A673 (cell line): ENCODE measurements at regions not wholly inside any gene's neighbourhood (a gene's known extent, or its start where the extent isn't known, plus 50 kb on each side); places are given as distances from the start of the nearest gene placed in this dataset.

Source experiments
- BruUV-seq: library from RNA; stranded (reverse); fragments of 400-500 nt; replicated peaks from 2 replicates; lab custom pipeline; 2021; lab: Mats Ljungman, UMichigan
- CTCF ChIA-PET: fragments of 300-600 bp; sonication (Branson Sonifier 250); formaldehyde crosslinking; loops from one replicate; lab custom pipeline; 2022; ENCODE audit warnings: antibody characterized with exemption; lab: Charles Lee
- POLR2A ChIA-PET: fragments of 300-600 bp; sonication (Branson Sonifier 250); formaldehyde crosslinking; loops from one replicate; lab custom pipeline; 2022; ENCODE audit warnings: antibody characterized with exemption; ENCODE audit not compliant: low non-redundant PET; lab: Charles Lee
- DNase-seq: peaks from one replicate; pipeline ENCODE4 v3.0.0-alpha.2; 2015; ENCODE audit warnings: low spot score
- H3K27ac ChIP-seq: fragments of 200-600 bp; sonication (generic); 2 replicates; pipeline ENCODE4 v1.5.1; 2016; ENCODE audit warnings: mixed run types, low read depth, mild to moderate bottlenecking, mixed read lengths, antibody characterized with exemption, low read length; ENCODE audit not compliant: poor library complexity, severe bottlenecking
- H3K27me3 ChIP-seq: fragments of 200-600 bp; sonication (generic); replicated peaks from 2 replicates; pipeline ENCODE4 v1.6.1; 2017; ENCODE audit warnings: mixed run types, low read depth, mild to moderate bottlenecking, mixed read lengths, antibody characterized with exemption, low read length; ENCODE audit not compliant: insufficient read depth, poor library complexity
- H3K36me3 ChIP-seq: fragments of 200-600 bp; sonication (generic); 2 replicates; pipeline ENCODE4 v1.6.1; 2016; ENCODE audit warnings: mixed run types, mild to moderate bottlenecking, mixed read lengths, antibody characterized with exemption, low read length; ENCODE audit not compliant: insufficient read depth, poor library complexity, severe bottlenecking
- H3K4me1 ChIP-seq: fragments of 200-600 bp; sonication (generic); 2 replicates; pipeline ENCODE4 v1.6.1; 2017; ENCODE audit warnings: mixed run types, mild to moderate bottlenecking, mixed read lengths, antibody characterized with exemption, low read length; ENCODE audit not compliant: insufficient read depth, poor library complexity, severe bottlenecking
- H3K4me3 ChIP-seq: fragments of 200-600 bp; sonication (generic); 2 replicates; pipeline ENCODE4 v1.5.1; 2016; ENCODE audit warnings: low read depth, mixed run types, mild to moderate bottlenecking, mixed read lengths, low read length; ENCODE audit not compliant: poor library complexity, severe bottlenecking
- H3K9me3 ChIP-seq: fragments of 200-600 bp; sonication (generic); 2 replicates; pipeline ENCODE4 v1.6.1; 2016; ENCODE audit warnings: mixed run types, low read depth, mild to moderate bottlenecking, mixed read lengths, antibody characterized with exemption, low read length; ENCODE audit not compliant: poor library complexity, severe bottlenecking
- EZH2 ChIP-seq: fragments of 200-600 bp; sonication (generic); IDR thresholded peaks from 2 replicates; pipeline ENCODE4 v1.6.1; 2017; ENCODE audit warnings: borderline replicate concordance, low read depth, mild to moderate bottlenecking, mixed read lengths, antibody characterized with exemption, low read length; ENCODE audit not compliant: poor library complexity, severe bottlenecking
- intact Hi-C: fragments of 100-400 bp; cut with micrococcal nuclease; formaldehyde crosslinking; loops from one replicate; pipeline ENCODE4 v1.10.0; 2022; ENCODE audit not compliant: unreplicated experiment
- TF ChIP-seq, protein P1 (sequence below): fragments of 300-800, 200-600 bp; sonication (generic); conservative IDR thresholded peaks from 2 replicates; pipeline ENCODE4 v1.5.1; 2017; ENCODE audit warnings: low read depth, mild to moderate bottlenecking, antibody characterized with exemption, low read length, moderate library complexity, mixed read lengths

DNA sequence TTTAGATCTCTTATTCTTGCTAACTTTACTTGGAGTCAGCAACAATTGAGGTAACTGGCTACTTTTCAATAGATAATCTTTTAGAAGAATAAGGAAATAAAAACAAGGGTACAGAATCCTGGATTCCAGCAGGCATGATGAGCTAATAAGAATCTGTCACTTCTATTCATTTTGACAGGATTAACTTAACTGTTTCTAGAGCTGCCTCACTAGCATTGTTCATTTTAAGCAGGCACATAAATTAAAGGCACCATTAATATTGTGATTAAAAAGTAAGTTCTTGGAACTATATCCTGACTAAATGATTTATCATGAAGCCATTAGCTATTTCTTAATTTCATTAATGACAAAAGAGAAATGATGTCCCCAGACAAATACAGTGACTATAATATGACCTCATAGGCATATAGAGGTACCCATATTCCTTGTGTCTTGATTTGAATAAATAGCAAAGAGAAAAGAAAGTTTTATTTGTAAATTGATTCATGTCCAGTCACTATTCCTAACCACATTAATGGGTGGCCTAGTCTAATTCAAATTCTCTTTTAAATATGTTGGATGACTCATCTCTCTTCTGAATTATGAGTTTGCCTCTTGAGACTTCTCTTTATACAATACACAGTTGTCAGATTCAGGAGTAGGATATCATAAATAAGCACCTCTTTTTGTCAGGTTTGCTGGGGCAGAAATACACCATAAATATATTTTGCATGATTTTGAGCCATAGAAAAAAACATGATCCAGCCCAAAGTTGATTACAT lies 343.0 kb downstream of the SLITRK2 start:
- no peaks in the 10 kb centered on the region for H3K36me3 ChIP-seq
- no peak for TF ChIP-seq EZH2
- TF ChIP-seq, protein P1, sequence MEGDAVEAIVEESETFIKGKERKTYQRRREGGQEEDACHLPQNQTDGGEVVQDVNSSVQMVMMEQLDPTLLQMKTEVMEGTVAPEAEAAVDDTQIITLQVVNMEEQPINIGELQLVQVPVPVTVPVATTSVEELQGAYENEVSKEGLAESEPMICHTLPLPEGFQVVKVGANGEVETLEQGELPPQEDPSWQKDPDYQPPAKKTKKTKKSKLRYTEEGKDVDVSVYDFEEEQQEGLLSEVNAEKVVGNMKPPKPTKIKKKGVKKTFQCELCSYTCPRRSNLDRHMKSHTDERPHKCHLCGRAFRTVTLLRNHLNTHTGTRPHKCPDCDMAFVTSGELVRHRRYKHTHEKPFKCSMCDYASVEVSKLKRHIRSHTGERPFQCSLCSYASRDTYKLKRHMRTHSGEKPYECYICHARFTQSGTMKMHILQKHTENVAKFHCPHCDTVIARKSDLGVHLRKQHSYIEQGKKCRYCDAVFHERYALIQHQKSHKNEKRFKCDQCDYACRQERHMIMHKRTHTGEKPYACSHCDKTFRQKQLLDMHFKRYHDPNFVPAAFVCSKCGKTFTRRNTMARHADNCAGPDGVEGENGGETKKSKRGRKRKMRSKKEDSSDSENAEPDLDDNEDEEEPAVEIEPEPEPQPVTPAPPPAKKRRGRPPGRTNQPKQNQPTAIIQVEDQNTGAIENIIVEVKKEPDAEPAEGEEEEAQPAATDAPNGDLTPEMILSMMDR: no peak
- DNase-seq: no peak
- no peak overlapping the region for H3K27ac ChIP-seq
- BruUV-seq: no TSS peak
- CTCF ChIA-PET: no interaction called here
- no peaks in the 10 kb centered on the region for H3K4me1 ChIP-seq
- H3K27me3 ChIP-seq: no peaks in the 10 kb centered on the region
- POLR2A ChIA-PET: no interaction called here
- intact Hi-C loops: no loop called here
- peaks cover 7% of the 10 kb centered on the region for H3K9me3 ChIP-seq
- no peak overlapping the region for H3K4me3 ChIP-seq

DNA sequence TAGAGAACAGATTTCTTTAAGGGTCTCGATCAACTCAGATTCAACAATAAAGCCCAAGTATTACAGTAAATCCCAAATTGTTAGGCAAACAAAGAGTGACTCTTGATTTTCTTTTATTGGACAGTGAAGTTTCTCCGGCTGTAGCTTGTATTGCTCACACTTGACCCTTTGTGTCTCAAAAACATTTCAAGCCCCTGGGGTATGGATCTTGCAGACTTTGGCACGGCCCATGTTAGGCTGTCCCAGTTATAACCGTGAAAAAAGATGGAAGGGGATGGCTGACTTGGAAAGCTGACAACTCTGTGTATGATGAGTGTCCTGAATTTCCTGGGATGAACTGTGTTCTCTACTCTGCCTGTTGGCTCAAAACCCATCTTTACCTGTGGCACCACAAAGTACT lies 356.1 kb downstream of the SLITRK2 start:
- no peaks in the 10 kb centered on the region for H3K27me3 ChIP-seq
- POLR2A ChIA-PET: no interaction called here
- H3K36me3 ChIP-seq: no peaks in the 10 kb centered on the region
- TF ChIP-seq, protein P1: no peak
- no peak for TF ChIP-seq EZH2
- peaks cover 10% of the 10 kb centered on the region for H3K9me3 ChIP-seq
- no peaks in the 10 kb centered on the region for H3K4me1 ChIP-seq
- CTCF ChIA-PET: no interaction called here
- intact Hi-C loops: no loop called here
- no TSS peak for BruUV-seq
- H3K4me3 ChIP-seq: no peak overlapping the region
- H3K27ac ChIP-seq: no peak overlapping the region
- no peak for DNase-seq

DNA sequence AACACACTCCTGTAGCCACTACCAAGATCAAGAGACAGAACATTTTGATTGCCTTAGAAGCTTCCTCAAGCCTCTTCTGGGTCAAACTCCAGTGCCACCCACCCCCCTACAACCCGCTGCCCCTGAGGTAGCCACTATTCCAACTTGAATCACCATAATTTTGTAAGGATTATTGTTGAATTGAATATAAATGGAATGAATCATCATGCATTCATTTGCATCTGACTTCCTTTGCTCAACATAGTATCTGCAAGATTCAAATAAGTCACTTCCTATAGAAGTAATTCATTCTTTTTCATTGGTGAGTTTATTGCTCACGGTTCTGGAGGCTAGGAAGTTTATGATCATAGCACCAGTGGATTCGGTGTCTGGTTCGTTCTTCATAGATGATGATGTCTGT lies 364.2 kb downstream of the SLITRK2 start:
- H3K27ac ChIP-seq: no peak overlapping the region
- peaks cover 7% of the 10 kb centered on the region for H3K9me3 ChIP-seq
- no peaks in the 10 kb centered on the region for H3K4me1 ChIP-seq
- no peaks in the 10 kb centered on the region for H3K36me3 ChIP-seq
- no TSS peak for BruUV-seq
- DNase-seq: no peak
- CTCF ChIA-PET: no interaction called here
- intact Hi-C loops: no loop called here
- TF ChIP-seq, protein P1: no peak
- no peak for TF ChIP-seq EZH2
- POLR2A ChIA-PET: no interaction called here
- H3K27me3 ChIP-seq: no peaks in the 10 kb centered on the region
- no peak overlapping the region for H3K4me3 ChIP-seq
